Neural cell (in vitro differentiated cells): ENCODE measurements at regions not wholly inside any gene's neighbourhood (a gene's known extent, or its start where the extent isn't known, plus 50 kb on each side); places are given as distances from the start of the nearest gene placed in this dataset.

Experiments used
- EZH2 ChIP-seq: fragments of 200-600, 300-800 bp; shearing (Covaris generic), sonication (generic); IDR thresholded peaks from 2 replicates; pipeline ENCODE4 v1.6.1; 2014; ENCODE audit warnings: antibody characterized with exemption, low read length, borderline replicate concordance, mild to moderate bottlenecking; ENCODE audit not compliant: insufficient read depth, poor library complexity, severe bottlenecking
- POLR2AphosphoS5 ChIP-seq: IDR thresholded peaks from 2 replicates; pipeline ENCODE4 v1.6.1; 2012
- TAF1 ChIP-seq: IDR thresholded peaks from 2 replicates; pipeline ENCODE4 v1.6.1; 2012; ENCODE audit warnings: low read depth
- TF ChIP-seq, protein P1 (sequence below): fragments of 450-650 bp; IDR thresholded peaks from 2 replicates; pipeline ENCODE4 v1.5.1; 2014; ENCODE audit warnings: antibody characterized with exemption, mild to moderate bottlenecking, moderate library complexity; ENCODE audit not compliant: poor library complexity, severe bottlenecking
- TF ChIP-seq, protein P2 (sequence below): IDR thresholded peaks from 2 replicates; pipeline ENCODE4 v1.6.1; 2012; ENCODE audit warnings: borderline replicate concordance

DNA sequence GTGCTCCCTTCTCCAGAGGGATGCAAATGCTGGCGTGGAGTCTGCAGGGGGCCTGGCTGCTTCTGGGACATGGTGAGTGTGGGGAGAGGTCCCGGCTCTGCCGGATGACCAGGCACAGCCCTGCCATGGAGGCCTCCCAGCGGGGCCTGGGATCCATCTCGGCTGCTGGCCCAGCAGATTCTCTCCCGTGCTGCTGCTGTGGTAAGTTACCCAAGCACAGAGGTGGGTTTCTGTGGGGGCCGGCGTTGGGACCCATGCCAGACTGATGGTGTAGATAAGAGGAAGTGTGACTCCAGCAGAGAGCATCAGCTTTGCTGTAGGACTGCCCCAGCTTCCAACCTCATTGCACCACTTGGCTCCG, 147.5 kb upstream of the B3GAT1 start:
- TF ChIP-seq, protein P1, sequence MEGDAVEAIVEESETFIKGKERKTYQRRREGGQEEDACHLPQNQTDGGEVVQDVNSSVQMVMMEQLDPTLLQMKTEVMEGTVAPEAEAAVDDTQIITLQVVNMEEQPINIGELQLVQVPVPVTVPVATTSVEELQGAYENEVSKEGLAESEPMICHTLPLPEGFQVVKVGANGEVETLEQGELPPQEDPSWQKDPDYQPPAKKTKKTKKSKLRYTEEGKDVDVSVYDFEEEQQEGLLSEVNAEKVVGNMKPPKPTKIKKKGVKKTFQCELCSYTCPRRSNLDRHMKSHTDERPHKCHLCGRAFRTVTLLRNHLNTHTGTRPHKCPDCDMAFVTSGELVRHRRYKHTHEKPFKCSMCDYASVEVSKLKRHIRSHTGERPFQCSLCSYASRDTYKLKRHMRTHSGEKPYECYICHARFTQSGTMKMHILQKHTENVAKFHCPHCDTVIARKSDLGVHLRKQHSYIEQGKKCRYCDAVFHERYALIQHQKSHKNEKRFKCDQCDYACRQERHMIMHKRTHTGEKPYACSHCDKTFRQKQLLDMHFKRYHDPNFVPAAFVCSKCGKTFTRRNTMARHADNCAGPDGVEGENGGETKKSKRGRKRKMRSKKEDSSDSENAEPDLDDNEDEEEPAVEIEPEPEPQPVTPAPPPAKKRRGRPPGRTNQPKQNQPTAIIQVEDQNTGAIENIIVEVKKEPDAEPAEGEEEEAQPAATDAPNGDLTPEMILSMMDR, result no peak
- TF ChIP-seq POLR2AphosphoS5 (no peak), TAF1 (no peak), EZH2 (no peak)
- TF ChIP-seq, protein P2, sequence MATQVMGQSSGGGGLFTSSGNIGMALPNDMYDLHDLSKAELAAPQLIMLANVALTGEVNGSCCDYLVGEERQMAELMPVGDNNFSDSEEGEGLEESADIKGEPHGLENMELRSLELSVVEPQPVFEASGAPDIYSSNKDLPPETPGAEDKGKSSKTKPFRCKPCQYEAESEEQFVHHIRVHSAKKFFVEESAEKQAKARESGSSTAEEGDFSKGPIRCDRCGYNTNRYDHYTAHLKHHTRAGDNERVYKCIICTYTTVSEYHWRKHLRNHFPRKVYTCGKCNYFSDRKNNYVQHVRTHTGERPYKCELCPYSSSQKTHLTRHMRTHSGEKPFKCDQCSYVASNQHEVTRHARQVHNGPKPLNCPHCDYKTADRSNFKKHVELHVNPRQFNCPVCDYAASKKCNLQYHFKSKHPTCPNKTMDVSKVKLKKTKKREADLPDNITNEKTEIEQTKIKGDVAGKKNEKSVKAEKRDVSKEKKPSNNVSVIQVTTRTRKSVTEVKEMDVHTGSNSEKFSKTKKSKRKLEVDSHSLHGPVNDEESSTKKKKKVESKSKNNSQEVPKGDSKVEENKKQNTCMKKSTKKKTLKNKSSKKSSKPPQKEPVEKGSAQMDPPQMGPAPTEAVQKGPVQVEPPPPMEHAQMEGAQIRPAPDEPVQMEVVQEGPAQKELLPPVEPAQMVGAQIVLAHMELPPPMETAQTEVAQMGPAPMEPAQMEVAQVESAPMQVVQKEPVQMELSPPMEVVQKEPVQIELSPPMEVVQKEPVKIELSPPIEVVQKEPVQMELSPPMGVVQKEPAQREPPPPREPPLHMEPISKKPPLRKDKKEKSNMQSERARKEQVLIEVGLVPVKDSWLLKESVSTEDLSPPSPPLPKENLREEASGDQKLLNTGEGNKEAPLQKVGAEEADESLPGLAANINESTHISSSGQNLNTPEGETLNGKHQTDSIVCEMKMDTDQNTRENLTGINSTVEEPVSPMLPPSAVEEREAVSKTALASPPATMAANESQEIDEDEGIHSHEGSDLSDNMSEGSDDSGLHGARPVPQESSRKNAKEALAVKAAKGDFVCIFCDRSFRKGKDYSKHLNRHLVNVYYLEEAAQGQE, result no peak
